SK-N-SH treated with all-trans-retinoic acid at 6 μM for 48 hours (cell line): ENCODE measurements at regions not wholly inside any gene's neighbourhood (a gene's known extent, or its start where the extent isn't known, plus 50 kb on each side); places are given as distances from the start of the nearest gene placed in this dataset.

Experiments used
- RARB ChIP-seq: fragments of 250-450 bp; sonication (Bioruptor Pico); IDR thresholded peaks from 2 replicates; pipeline ENCODE4 v1.8.0; 2021; ENCODE audit warnings: mild to moderate bottlenecking, moderate library complexity
- SNAI2 ChIP-seq: fragments of 250-450 bp; sonication (Bioruptor Pico); IDR thresholded peaks from 2 replicates; pipeline ENCODE4 v1.5.0; 2020; ENCODE audit warnings: mild to moderate bottlenecking, moderate library complexity
- TF ChIP-seq, protein P1 (sequence below): fragments of 250-450 bp; sonication (Bioruptor Pico); IDR thresholded peaks from 2 replicates; pipeline ENCODE4 v1.5.1; 2020; ENCODE audit warnings: low read depth, mild to moderate bottlenecking, moderate library complexity

DNA sequence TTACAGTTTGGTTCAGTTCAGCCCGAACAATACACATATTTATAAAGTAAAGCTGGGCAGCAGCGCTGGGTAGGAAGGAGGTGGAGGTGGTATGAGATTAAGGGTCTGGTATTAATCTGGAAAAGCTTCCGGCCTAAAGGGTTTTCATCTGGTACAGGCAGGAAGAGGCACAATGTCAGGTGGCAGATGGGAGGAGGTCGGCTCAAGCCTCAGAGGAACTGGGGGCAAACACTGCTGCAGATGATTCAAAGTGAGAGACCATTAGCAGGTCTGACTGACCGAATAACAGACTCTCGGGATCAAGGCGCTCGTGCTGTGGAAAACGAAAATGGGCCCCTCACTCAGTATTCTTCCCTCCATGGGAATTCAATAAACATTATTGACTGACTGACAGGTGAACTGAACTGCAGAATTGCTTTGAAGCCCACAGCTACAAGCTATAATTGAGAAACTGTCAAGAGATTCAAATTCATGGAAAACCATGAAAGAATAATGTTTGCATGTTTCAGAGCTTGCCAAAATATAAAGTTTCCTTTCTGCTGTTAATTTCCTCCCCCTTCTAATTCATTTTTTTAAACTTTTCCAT, 75.3 kb downstream of the TMEM167A start:
- TF ChIP-seq RARB (no peak), SNAI2 (CRISPR knock-in tag) (no peak)
- TF ChIP-seq, protein P1, sequence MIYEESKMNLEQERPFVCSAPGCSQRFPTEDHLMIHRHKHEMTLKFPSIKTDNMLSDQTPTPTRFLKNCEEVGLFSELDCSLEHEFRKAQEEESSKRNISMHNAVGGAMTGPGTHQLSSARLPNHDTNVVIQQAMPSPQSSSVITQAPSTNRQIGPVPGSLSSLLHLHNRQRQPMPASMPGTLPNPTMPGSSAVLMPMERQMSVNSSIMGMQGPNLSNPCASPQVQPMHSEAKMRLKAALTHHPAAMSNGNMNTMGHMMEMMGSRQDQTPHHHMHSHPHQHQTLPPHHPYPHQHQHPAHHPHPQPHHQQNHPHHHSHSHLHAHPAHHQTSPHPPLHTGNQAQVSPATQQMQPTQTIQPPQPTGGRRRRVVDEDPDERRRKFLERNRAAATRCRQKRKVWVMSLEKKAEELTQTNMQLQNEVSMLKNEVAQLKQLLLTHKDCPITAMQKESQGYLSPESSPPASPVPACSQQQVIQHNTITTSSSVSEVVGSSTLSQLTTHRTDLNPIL (CRISPR knock-in tag): no peak
